NCI-H524 (cell line): ENCODE measurements at regions not wholly inside any gene's neighbourhood (a gene's known extent, or its start where the extent isn't known, plus 50 kb on each side); places are given as distances from the start of the nearest gene placed in this dataset.

Experiments
- DNase-seq, 2 experiments: peaks; one replicate each; lab custom pipeline; 2025; lab: John Stamatoyannopoulos, UW

GRCh38 chr10:43817368-43817767, 168.7 kb upstream of the ZNF32 start:
- DNase-seq = no peak

DNA sequence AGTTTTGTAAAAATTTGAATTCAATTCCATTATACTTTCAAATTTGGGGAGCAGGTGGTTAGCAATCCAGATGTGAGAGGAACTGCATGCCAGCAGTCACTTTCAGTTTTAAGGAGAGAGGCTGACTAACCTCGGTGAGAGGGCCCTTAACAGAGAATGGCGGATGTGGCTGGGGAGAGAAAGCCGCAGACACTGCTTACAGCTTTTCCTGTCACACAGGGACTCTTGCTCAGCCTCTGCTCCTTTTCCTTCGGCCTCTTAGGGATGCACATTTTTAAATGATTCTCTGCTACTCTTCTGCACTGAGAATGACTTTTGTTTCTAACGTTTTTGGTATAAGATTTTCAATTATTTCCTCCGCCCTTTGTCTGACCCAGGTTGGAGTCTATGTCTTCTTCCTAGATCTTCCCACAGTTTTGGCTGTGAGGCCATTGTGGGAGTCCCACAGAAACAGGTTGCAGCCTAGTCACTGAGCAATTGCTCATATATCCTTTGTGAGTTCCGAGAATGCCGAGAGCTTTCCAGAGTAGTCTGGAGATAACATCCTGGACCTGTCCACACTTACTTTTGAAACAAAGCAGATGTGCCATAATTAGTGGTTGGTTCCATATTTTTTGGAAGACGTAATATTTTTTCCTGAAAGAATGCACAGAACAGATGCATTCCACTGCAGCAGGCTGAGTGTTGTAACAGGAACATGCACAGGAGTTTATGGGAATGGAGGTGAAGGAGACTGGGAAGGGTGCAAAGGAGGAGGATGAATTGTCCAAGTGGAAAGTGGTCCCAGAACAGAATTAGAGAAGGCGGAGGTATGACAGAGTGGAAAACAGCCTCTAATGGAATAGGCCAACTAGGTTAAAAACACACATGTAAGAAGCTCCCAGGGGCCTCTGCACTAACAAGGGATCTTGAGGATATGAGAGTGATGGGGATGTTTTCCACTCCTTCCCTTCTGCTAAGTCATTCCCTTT, 168.0 kb upstream of the ZNF32 start:
- DNase-seq = no peak

DNA sequence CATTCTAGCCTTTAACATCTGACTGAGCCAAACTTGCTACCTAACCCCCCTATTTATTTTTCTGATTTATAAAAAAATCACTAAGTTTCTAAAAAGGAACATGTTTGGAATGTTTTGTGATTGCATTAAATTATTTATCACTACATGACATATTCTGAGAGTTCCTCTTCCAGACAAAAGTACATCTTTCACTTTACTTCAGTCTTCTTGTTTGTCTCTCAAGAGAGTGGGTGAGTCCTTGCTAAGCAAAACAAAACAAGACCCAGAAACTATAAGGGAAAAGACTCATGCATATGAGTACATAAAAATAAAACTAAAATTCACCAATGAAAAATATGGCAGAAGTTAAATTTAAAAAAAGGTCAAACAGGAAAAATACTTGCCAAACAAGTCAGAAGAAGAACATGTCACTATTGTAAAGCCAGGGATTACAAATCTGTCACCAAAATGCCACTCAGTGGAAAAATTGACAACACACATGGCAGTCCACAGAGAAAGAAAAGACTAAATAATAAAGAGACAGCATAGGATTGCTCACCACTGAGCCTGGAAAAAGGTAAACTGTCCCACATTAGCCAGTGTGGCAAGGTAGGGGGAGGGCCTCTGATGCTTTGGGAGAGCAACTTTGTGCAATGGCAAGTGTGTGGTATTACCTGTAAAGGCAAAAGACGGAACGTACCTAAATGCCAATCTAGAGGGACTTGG, 166.7 kb upstream of the ZNF32 start:
- DNase-seq = no peak

DNA sequence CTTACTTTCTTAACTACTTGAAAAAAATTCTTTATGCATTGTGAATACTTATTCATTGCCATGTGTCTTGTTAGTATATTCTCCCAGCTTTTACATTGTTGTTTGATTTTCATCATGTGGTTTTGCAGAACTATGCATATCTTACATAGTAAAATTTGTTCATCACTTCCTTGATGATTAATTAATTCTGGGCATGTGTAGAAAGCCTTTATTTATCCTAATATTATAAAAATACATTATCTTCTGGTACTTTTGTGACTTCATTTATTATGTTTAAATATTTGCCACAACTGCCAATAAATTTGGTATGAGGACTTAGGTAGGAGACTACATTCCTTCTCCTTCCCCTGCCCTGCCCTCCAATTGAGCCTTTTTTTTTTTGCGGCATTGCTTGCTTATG, 166.0 kb upstream of the ZNF32 start:
- no peak for DNase-seq

DNA sequence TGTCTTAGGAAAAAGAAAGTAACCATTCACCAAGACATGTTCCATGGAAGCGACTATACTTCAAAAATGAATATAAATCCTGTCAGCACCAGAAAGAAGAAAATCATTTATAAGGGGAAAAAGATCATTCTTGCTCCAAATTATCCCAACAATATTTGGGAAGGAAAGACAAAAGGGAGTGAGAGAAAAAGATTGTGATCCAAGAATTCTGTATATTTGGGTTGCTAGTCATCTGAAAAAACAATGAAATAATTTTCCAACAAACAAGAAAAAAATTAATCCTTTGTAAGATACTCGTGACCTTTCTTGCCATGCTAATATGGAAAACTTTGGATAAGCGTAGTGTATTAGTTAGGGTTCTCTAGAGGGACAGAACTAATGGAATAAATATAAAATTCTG, 163.2 kb upstream of the ZNF32 start:
- no peak for DNase-seq

DNA sequence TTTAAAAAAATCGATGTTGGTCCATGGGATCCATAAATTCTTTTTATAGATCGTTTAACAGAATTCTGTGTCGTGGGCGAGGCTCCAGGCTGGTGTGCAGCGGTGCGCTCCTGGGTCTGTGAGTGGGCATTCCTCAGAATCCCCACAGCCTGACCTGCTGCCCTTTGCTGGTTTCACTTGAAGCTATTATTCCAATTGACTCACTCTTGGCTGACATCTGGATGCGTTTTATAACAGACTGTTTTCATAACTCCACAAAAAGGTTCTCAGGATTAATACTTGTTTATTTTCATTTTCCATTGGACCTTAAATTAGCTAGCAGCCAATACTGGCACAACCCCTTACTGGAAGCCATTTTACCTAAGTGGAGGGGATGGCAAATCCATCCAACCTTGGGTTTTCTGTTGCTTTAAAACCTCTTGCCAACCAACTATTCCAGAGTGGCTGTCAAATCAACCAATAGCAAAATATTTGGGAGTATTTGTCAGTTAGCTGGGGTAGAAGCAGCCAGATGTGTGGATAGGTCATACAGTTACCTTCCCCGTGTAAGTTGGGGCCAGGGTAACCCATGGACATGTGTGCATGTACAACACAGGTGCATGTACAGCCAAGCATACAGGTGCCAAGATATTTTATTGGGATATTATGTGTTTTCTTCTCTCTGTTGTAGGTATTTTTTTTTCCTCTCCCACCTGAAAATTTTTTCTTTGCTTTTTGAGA, 160.7 kb upstream of the ZNF32 start:
- DNase-seq = no peak

DNA sequence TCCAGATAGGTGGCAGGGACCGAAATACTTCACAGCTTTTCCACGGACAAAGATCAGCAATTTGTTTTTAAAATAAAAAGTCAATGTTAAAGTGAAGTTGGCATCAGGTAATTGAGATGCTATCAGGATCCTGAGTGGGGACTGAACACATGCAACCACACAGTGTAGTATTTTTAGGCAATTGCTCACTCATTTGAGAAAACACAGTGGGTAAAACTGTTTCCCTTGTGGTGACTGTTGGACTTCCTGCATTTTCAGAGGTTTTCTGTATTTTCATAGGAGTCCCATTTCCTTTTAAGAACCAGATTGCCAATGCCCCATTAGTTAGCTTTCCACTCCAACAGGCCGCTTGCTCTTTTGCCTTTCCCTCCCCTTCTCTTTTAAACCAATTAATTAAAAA, 159.5 kb upstream of the ZNF32 start:
- DNase-seq = no peak

DNA sequence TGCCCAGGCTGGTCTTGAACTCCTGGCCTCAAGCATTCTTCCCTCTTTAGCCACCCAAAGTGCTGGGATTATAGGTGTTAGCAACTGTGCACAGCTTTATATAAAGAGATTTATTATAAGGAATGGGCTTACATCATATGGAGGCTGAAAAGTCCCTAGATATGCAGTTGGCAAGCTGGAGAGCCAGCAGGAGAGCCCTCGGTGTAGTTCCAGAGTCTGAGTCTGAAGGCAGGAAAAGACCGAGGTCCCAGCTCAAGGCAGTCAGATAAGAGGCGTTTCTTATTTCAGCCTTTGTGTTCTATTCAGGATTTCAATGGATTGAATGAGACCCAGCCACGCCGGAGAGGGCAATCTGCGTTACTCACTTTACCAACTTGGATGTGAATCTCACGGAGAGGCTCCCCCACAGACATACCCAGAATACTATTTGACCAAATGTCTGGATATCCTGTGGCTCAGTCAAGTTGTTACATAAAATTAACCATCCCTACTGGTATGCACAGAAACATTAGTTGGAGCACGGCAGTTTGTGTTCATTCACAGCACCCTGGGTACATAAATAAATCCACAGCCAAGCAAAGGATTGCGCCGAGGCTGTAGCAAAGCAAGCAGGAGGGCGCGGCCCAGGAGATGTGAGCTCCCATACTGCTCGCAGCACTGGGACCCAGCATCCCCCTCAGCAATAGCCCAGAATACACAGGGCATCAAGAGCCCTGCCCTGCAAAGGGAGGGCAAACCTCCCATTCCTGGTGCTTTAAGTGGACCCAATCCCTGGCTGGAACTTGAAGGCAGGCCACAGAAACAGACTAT, 158.4 kb upstream of the ZNF32 start:
- DNase-seq = no peak

DNA sequence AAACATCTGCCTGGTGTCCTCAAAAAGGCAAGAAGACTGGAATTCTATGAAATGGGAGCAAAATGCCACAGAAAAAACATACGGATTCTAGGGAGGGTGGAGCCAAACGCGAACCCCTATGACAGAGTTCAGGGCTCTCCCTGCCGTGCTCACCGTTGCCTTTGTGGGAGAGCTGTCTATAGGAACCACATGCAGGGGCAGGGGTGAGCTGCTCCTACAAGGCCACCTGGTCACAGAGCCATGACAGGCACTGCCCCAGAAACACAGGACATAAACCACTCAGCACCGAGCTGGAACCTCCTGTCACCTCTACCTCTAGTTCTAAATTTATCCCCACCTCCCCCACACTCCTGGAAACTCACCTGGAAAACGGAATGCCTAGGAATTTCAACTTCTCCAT, 155.1 kb upstream of the ZNF32 start:
- no peak for DNase-seq

DNA sequence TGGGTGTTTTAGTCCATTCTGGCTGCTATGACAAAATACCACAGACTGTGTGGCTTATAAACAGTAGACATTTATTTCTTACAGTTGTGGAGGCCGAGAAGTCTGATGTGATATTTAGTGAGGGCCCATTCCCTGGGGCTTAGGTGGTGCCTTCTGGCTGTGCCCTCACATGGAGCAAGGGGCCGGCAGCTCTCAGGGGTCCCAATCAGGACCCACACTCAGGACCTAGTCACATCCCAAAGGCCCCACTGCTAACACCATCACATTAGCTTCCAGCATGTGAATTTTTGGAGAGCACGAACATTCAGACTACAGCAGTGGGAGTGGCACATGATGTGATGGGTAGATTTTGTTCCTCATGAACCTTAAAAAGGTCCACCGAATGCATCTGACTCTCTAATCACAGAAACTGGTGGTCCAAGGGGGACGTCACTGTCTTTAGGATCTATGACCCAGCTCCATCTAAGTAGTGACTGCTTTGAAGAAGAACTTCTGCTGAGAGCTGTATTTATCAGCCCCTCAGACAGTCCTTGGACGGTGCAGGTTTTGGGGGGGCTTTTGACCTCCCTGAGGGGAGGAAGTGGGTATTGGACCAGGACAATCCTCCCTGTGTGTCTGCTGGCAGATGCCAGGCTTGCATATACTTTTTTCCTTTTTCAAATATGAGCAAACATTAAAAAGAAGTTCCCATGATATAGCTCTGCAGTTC, 154.5 kb upstream of the ZNF32 start:
- no peak for DNase-seq

- DNase-seq = peak; percentile 46 to 88
These were observed 152.9 kb upstream of the ZNF32 start for GRCh38 chr10:43801626-43802025.

GRCh38 chr10:43801140-43801539, 152.5 kb upstream of the ZNF32 start:
- no peak for DNase-seq

- DNase-seq = peak; percentile 2 to 45
These were observed 148.1 kb upstream of the ZNF32 start for GRCh38 chr10:43796781-43797180.

DNA sequence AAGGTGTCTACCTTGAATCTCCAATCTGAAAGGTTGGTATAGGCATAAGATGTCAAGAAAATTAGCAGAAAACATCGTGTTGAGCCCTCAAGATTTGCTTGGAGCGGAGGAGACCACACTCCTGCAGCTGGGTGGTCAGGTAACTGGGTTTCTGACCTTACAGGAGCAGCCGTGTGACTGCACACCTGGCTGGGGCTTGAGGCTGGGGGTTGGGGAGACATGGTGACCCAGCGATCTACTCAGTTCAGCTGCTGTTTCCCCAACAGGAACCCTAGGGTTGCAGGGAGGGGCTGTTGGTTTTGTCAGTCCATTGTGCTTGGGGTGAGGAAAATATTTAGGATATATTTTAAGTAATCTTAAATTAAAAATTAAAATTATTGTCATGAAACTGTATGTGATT, 147.0 kb upstream of the ZNF32 start:
- DNase-seq = no peak

DNA sequence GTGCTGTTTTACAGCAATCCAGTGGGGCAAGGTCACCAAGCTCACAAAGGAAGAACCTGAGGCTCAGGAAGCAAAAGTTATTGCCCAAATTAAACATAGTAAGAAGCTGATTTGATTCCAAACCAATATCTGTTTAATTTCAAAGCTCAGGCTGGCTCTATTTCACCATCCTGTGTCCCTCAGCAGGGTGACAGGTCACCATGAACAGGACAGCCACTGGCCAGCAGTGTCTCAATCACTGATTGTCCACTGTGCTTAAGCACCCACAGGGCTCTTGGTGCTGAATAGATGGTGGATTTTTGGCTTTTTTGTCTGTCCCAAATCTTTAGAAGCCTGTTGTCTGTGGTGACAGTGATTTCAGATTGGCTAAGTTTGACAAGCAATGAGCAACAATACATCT, 146.4 kb upstream of the ZNF32 start:
- no peak for DNase-seq

- DNase-seq = no peak
These were observed 145.6 kb upstream of the ZNF32 start for GRCh38 chr10:43794181-43794815.

DNA sequence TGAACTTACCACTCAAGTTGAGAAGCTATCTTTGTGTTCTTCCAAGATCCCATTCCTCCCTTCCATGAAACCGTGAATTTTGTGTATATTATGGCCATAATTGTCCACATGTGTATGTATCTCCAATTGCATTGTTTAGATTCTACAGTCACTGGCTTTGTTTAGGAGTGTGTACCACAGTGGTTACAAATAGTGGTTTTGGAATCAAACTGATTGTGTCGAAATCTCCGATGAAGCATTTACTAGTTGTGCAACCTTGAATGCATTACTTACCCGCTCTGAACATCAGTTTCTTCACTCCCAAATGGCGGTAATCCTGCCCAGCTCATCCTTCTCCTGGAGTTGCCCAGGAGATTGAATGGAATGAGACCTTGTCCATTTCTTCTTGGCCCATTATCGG, 145.0 kb upstream of the ZNF32 start:
- no peak for DNase-seq

DNA sequence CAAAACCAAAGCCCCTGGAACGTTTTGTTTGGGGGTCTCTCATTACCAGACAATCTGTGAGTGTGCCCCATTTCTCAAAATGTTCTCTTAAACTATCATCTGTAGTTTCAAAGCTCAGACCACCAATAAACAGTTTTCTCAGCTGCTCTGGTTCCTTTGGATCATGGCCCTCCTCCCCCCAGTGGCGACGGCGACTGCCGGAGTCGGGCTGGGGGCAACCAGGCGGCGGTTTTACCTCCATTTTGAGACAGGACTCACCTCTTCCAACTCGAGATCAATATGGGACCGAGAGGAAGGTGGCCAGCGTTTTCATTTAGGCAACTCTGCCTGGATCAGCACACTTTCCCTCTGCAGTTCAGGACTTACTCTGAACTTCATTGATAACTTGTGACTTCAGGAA, 141.5 kb upstream of the ZNF32 start:
- DNase-seq = no peak

GRCh38 chr10:43785252-43785651, 136.6 kb upstream of the ZNF32 start:
- no peak for DNase-seq

DNA sequence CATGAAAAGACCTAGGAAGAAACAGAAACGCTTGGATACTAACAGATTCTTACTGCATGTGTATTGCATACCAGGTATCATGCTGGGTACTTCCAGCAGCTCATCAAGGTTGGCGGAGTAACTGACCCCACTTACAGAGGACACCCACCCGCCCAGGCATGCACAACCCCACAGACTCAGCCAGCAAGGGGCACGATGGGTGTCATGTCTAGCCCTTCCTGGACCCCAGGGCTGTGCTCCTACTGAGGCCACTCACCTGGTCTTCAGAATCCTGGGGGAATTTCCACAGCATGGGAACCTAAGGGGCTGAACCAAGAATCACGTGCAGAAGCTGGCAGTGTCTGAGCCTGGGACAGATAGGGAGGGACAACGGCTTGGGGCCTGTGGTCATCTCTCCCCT, 134.1 kb upstream of the ZNF32 start:
- no peak for DNase-seq
